Endothelial cell (in vitro differentiated cells): ENCODE measurements at regions not wholly inside any gene's neighbourhood (a gene's known extent, or its start where the extent isn't known, plus 50 kb on each side); places are given as distances from the start of the nearest gene placed in this dataset.

Source experiments
- DNase-seq: peaks from one replicate; pipeline ENCODE4 v3.0.0; 2021; ENCODE audit warnings: low spot score
- H3K27ac Mint-ChIP-seq: one replicate; pipeline ENCODE4 v1.8.0; 2021; ENCODE audit warnings: mixed read lengths, inconsistent platforms; ENCODE audit not compliant: unreplicated experiment
- H3K27me3 Mint-ChIP-seq: one replicate; pipeline ENCODE4 v1.8.0; 2021; ENCODE audit warnings: mild to moderate bottlenecking, moderate library complexity, mixed read lengths, inconsistent platforms; ENCODE audit not compliant: unreplicated experiment
- H3K36me3 Mint-ChIP-seq: one replicate; pipeline ENCODE4 v1.8.0; 2021; ENCODE audit warnings: mild to moderate bottlenecking, low read depth, mixed read lengths, inconsistent platforms; ENCODE audit not compliant: unreplicated experiment
- H3K4me1 Mint-ChIP-seq: one replicate; pipeline ENCODE4 v1.8.0; 2021; ENCODE audit warnings: mild to moderate bottlenecking, mixed read lengths, inconsistent platforms; ENCODE audit not compliant: unreplicated experiment
- H3K4me3 Mint-ChIP-seq: one replicate; pipeline ENCODE4 v1.8.0; 2021; ENCODE audit warnings: mild to moderate bottlenecking, mixed read lengths, inconsistent platforms; ENCODE audit not compliant: unreplicated experiment
- H3K9me3 Mint-ChIP-seq: one replicate; pipeline ENCODE4 v1.8.0; 2021; ENCODE audit warnings: mixed read lengths, inconsistent platforms; ENCODE audit not compliant: unreplicated experiment
- TF ChIP-seq, protein P1 (sequence below): fragments of 200-600 bp; sonication (generic); IDR thresholded peaks from one replicate; pipeline ENCODE4 v1.5.0; 2021; ENCODE audit warnings: antibody characterized with exemption; ENCODE audit not compliant: unreplicated experiment

DNA sequence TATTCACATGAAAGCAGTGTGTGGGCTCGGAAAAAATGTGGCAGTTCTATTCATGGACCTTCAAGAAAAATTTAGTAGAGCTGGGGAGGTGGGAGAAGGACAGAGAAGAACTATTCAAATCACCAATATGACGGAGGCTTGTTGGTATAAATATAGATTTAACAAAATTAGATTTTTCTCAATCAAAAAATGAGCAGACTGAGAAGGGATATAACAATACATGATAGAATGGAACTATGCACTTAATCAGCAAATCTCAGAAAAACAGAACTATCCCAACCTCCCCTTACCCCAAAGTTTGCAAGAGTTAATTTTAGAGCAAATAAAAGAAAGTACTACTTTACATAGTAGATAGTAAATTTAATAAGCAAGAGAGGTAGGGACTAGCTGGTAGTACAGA, 194.6 kb upstream of the BCL6 start:
- H3K4me3 Mint-ChIP-seq: no peak overlapping the region
- H3K4me1 Mint-ChIP-seq: no peaks in the 10 kb centered on the region
- no peak overlapping the region for H3K27ac Mint-ChIP-seq
- H3K9me3 Mint-ChIP-seq: no peaks in the 10 kb centered on the region
- peaks cover 2% of the 10 kb centered on the region for H3K27me3 Mint-ChIP-seq
- TF ChIP-seq, protein P1, sequence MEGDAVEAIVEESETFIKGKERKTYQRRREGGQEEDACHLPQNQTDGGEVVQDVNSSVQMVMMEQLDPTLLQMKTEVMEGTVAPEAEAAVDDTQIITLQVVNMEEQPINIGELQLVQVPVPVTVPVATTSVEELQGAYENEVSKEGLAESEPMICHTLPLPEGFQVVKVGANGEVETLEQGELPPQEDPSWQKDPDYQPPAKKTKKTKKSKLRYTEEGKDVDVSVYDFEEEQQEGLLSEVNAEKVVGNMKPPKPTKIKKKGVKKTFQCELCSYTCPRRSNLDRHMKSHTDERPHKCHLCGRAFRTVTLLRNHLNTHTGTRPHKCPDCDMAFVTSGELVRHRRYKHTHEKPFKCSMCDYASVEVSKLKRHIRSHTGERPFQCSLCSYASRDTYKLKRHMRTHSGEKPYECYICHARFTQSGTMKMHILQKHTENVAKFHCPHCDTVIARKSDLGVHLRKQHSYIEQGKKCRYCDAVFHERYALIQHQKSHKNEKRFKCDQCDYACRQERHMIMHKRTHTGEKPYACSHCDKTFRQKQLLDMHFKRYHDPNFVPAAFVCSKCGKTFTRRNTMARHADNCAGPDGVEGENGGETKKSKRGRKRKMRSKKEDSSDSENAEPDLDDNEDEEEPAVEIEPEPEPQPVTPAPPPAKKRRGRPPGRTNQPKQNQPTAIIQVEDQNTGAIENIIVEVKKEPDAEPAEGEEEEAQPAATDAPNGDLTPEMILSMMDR: no peak
- no peak for DNase-seq
- H3K36me3 Mint-ChIP-seq: no peaks in the 10 kb centered on the region

DNA sequence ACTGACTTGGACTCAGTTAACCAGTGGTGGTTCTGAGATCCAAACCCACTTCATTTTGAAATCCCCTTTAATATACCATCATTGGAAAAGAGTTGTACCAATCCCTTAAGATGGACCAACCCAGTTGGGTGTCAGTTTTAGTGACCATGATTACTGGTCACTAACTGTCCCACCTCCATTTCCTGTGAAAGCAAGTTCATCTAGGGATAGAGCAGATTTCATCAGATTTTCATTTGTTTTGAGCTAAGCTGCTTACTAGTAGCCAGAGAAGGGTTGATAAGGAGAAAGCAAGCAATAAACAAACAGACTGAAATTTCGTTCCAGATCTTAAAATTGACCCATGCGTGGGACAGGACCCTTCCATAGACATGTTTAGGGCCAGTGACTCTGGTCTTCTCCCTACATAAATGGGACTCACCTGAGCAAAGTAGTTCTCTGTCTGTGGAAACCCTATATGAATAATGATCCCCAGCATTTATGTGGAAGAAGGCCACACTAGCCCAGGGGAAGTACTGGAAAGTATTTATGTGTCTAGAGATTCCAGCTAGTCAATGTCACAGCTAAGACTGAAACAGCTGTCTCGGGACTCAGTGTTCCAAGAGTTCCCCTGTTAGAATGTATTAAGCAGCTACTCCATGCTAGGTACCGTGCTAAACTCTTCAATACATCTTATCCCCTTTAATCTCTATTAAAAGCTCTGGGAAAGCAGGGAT, 196.0 kb upstream of the BCL6 start:
- H3K4me1 Mint-ChIP-seq: peaks cover 5% of the 10 kb centered on the region
- no peak for DNase-seq
- TF ChIP-seq, protein P1: no peak
- no peaks in the 10 kb centered on the region for H3K9me3 Mint-ChIP-seq
- peaks cover 2% of the 10 kb centered on the region for H3K27me3 Mint-ChIP-seq
- H3K4me3 Mint-ChIP-seq: no peak overlapping the region
- no peak overlapping the region for H3K27ac Mint-ChIP-seq
- H3K36me3 Mint-ChIP-seq: no peaks in the 10 kb centered on the region

DNA sequence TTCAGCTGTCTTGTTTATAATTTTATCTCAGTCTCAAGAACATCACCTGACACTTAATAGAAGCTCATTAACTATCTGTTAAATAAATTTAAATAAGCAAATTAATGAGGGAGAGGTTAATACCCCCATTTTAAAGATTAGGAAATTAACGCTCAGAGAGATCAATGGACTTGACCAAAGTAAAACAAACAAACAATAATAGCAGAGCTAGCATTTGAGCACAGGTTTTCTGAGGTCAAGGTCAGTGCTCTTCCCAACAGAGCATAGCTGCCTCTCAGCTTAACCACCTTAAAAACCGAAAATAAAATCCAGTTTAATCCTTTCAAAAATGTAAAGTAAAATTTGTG, 196.6 kb upstream of the BCL6 start:
- TF ChIP-seq, protein P1: no peak
- Mint-ChIP-seq H3K4me1 (peaks cover 10% of the 10 kb centered on the region), H3K9me3 (no peaks in the 10 kb centered on the region), H3K27me3 (peaks cover 2% of the 10 kb centered on the region), H3K27ac (no peak overlapping the region), H3K36me3 (no peaks in the 10 kb centered on the region), H3K4me3 (no peak overlapping the region)
- no peak for DNase-seq

DNA sequence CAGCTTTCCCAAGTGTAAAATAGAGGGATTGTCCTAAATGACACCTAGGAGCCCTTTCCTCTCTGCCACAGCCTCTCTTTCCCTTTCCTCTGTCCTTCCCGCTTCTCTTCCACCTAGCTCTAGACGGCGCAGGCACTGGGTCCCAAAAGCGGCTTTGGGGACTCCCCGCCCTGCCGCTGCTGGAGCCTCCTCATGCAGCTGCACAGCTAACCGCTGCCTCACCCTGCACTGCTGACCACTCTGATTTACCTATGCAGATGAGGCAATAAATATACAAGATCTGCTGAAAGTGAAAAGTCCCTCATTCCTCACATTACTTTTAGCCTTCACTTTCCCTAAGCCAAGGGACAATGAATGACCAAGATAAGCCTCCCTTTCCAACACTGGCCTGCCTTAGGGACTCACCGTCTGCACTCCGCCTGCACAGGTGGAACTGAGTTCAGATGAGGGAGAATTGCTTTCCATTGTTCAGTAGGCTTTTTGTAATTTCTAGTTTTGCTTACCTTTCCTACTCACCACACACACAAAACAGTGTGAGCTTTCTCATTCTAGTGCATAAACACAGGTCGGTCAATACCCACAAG, 197.5 kb upstream of the BCL6 start:
- H3K9me3 Mint-ChIP-seq: no peaks in the 10 kb centered on the region
- no peak overlapping the region for H3K27ac Mint-ChIP-seq
- H3K27me3 Mint-ChIP-seq: peaks cover under 1% of the 10 kb centered on the region
- H3K4me1 Mint-ChIP-seq: peaks cover 14% of the 10 kb centered on the region
- TF ChIP-seq, protein P1: no peak
- no peak for DNase-seq
- no peak overlapping the region for H3K4me3 Mint-ChIP-seq
- H3K36me3 Mint-ChIP-seq: no peaks in the 10 kb centered on the region

DNA sequence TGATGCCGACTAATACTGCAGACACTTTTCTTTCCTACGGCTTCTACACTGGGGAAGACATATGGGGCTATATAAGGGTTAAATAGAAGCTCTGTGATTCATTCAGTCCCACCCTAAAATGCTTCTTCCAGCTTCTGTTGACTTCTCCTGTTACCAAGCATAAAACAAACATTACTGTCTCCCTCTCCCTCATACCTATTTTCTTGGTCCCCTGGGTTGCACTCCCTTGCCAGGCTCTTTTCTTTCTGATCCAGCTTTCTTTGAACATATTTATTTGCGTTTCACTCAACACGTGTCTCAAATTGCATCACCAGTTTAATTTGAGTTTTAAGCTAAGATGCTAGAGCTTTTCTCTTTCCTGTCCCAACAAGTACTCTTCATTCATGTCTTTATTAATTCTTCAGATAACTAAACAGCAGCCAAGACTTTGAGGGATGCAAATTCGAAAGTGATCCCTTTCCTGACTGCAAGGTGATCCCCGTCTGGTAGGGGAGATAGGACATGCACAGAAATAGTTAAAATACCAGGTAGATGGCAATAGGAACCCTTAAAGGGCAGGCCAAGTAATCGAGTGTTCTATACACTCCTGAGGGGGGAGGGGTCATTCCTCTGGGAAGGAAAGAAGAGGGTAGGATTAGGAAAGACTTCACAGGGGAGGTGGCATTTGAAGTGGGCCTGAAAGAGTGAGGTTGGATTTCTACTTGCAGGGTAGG, 198.6 kb upstream of the BCL6 start:
- Mint-ChIP-seq H3K27ac (no peak overlapping the region), H3K4me3 (no peak overlapping the region), H3K4me1 (peaks cover 16% of the 10 kb centered on the region), H3K9me3 (no peaks in the 10 kb centered on the region), H3K36me3 (no peaks in the 10 kb centered on the region), H3K27me3 (no peaks in the 10 kb centered on the region)
- TF ChIP-seq, protein P1: no peak
- DNase-seq: no peak
